Ovary (tissue), 7 donors: ENCODE measurements at regions not wholly inside any gene's neighbourhood (a gene's known extent, or its start where the extent isn't known, plus 50 kb on each side); places are given as distances from the start of the nearest gene placed in this dataset.

ENCODE experiments used
- DNase-seq, 5 donors: peaks; one replicate each; pipeline ENCODE4 v3.0.0-alpha.2; 2019 to 2020
- H3K27ac ChIP-seq, 2 donors: fragments of 200-600 bp; one replicate each; pipeline versions ENCODE4 v1.5.1 to v1.8.0; 2019 to 2022
- H3K27me3 ChIP-seq: fragments of 200-600 bp; one replicate; pipeline ENCODE4 v1.8.0; 2022
- H3K36me3 ChIP-seq: fragments of 200-600 bp; sonication (generic); one replicate; pipeline ENCODE4 v1.5.1; 2019
- H3K4me1 ChIP-seq: one replicate; pipeline ENCODE4 v1.8.1; 2013; ENCODE audit warnings: mild to moderate bottlenecking, moderate library complexity; ENCODE audit not compliant: insufficient read depth
- H3K4me3 ChIP-seq: fragments of 200-600 bp; sonication (generic); one replicate; pipeline ENCODE4 v1.5.1; 2017
- H3K9me3 ChIP-seq, 2 donors: fragments of 200-600 bp in 1 of 2; sonication (generic) in 1 of 2; one replicate each; pipeline versions ENCODE4 v1.5.1 to v1.8.1; 2013 to 2019; ENCODE audit warnings: mild to moderate bottlenecking in 1 of 2, moderate library complexity in 1 of 2
- CTCF ChIP-seq, 3 donors: fragments of 450-650 bp in 2 of 3; fragments of 200-600 bp in 1 of 3; IDR thresholded peaks; one replicate each; pipeline versions ENCODE4 v1.5.1 to v1.8.0; 2016 to 2022; ENCODE audit warnings: antibody characterized with exemption in 3 of 3, mild to moderate bottlenecking in 1 of 3
- EP300 ChIP-seq: sonication (generic); formaldehyde crosslinking; IDR thresholded peaks from one replicate; pipeline ENCODE4 v1.6.1; 2017; ENCODE audit warnings: antibody characterized with exemption
- POLR2A ChIP-seq: fragments of 450-650 bp; IDR thresholded peaks from one replicate; pipeline ENCODE4 v1.6.1; 2017; ENCODE audit warnings: antibody characterized with exemption, mild to moderate bottlenecking, moderate library complexity
- WGBS, 3 donors: extraction: QIAGEN DNeasy Blood & Tissue Kit in 1 of 3; methylation state at CpG; one replicate each; pipeline versions ENCODE4 v1.1.5 to v1.1.7; 2013 to 2017; 5-methylcytosine and 5-hydroxymethylcytosine counted together
- intact Hi-C, 4 donors: fragments of 100-400 bp; cut with DNase I; formaldehyde crosslinking; loops; one replicate each; pipeline versions ENCODE4 v1.11.0 to v1.15.1; 2022 to 2023
- donor health status: DM: no; HTN: no; CAD: no; lungs with moderate emphysema.
- donor health status: DM: no; HTN: no; CAD: no.
- donor health status: Bipolar disorder and iron deficiency.
- donor health status: DM: no; HTN: no; CAD: no.
- donor health status: DM: yes; HTN: yes; CAD: no.

- intact Hi-C loops: no loop called here
- no peaks in the 10 kb centered on the region for H3K36me3 ChIP-seq
- no peaks in the 10 kb centered on the region for H3K27me3 ChIP-seq
- H3K4me3 ChIP-seq: no peak overlapping the region
- no peak for TF ChIP-seq CTCF (IDR thresholded peaks at IDR 0.05)
- no peak for TF ChIP-seq EP300
- no peak for TF ChIP-seq POLR2A
- H3K27ac ChIP-seq: no peak overlapping the region
- H3K9me3 ChIP-seq: no peaks in the 10 kb centered on the region
- WGBS, 3 donors: 68 to 74% (median 70%) methylated on average over 1 of the region's 1 CpG
- DNase-seq: no peak
- H3K4me1 ChIP-seq: no peaks in the 10 kb centered on the region
These were observed 726.9 kb downstream of the TNS3 start for GRCh38 chr7:46854958-46855473.

GRCh38 chr7:46853451-46853850 is 728.5 kb downstream of the TNS3 start:
- no peaks in the 10 kb centered on the region for H3K4me1 ChIP-seq
- no peaks in the 10 kb centered on the region for H3K9me3 ChIP-seq
- H3K27ac ChIP-seq: no peak overlapping the region
- no peak overlapping the region for H3K4me3 ChIP-seq
- H3K36me3 ChIP-seq: no peaks in the 10 kb centered on the region
- TF ChIP-seq POLR2A (no peak), CTCF (IDR thresholded peaks at IDR 0.05) (no peak), EP300 (no peak)
- intact Hi-C loops: no loop called here
- DNase-seq: no peak
- WGBS, 3 donors: 66 to 81% (median 76%) methylated on average over 1 of the region's 1 CpG
- H3K27me3 ChIP-seq: no peaks in the 10 kb centered on the region

- Histone ChIP-seq H3K27me3 (no peaks in the 10 kb centered on the region), H3K36me3 (no peaks in the 10 kb centered on the region), H3K4me1 (no peaks in the 10 kb centered on the region), H3K4me3 (no peak overlapping the region), H3K27ac (no peak overlapping the region), H3K9me3 (no peaks in the 10 kb centered on the region)
- WGBS, 3 donors: 91 to 99% (median 95%) methylated on average over 3 of the region's 3 CpGs
- TF ChIP-seq EP300 (no peak), CTCF (IDR thresholded peaks at IDR 0.05) (no peak), POLR2A (no peak)
- no peak for DNase-seq
- intact Hi-C loops: no loop called here
These were observed 729.1 kb downstream of the TNS3 start for GRCh38 chr7:46852795-46853194.

GRCh38 chr7:46850563-46851330 is 731.2 kb downstream of the TNS3 start:
- Histone ChIP-seq H3K27ac (no peak overlapping the region), H3K27me3 (no peaks in the 10 kb centered on the region), H3K9me3 (no peaks in the 10 kb centered on the region), H3K4me3 (no peak overlapping the region), H3K4me1 (no peaks in the 10 kb centered on the region), H3K36me3 (no peaks in the 10 kb centered on the region)
- TF ChIP-seq EP300: no peak
- no peak for TF ChIP-seq POLR2A
- 94 to 96% (median 95%) methylated on average over 10 of the region's 10 CpGs for WGBS, 3 donors
- intact Hi-C loops: no loop called here
- DNase-seq: no peak

- H3K4me1 ChIP-seq: no peaks in the 10 kb centered on the region
- intact Hi-C loops: no loop called here
- H3K27ac ChIP-seq: no peak overlapping the region
- H3K36me3 ChIP-seq: no peaks in the 10 kb centered on the region
- no peak for DNase-seq
- no peaks in the 10 kb centered on the region for H3K27me3 ChIP-seq
- TF ChIP-seq EP300 (no peak), POLR2A (no peak), CTCF (IDR thresholded peaks at IDR 0.05) (no peak)
- H3K4me3 ChIP-seq: no peak overlapping the region
- 88 to 96% (median 96%) methylated on average over 2 of the region's 2 CpGs for WGBS, 3 donors
- no peaks in the 10 kb centered on the region for H3K9me3 ChIP-seq
These were observed 733.0 kb downstream of the TNS3 start for GRCh38 chr7:46848944-46849343.
